GM12891 (cell line): ENCODE measurements at regions not wholly inside any gene's neighbourhood (a gene's known extent, or its start where the extent isn't known, plus 50 kb on each side); places are given as distances from the start of the nearest gene placed in this dataset.

ENCODE experiments used
- POLR2A ChIP-seq: IDR thresholded peaks from 2 replicates; pipeline ENCODE4 v1.6.1; 2011; ENCODE audit warnings: low read depth, low read length, control low read depth
- POLR2AphosphoS5 ChIP-seq: IDR thresholded peaks from 2 replicates; pipeline ENCODE4 v1.6.1; 2011; ENCODE audit warnings: low read depth, low read length, control low read depth
- SPI1 ChIP-seq: IDR thresholded peaks from 2 replicates; pipeline ENCODE4 v1.6.1; 2011; ENCODE audit warnings: low read depth, low read length, control low read depth
- TAF1 ChIP-seq: IDR thresholded peaks from 2 replicates; pipeline ENCODE4 v1.6.1; 2011; ENCODE audit warnings: low read depth, low read length, control low read depth

- TF ChIP-seq POLR2A (no peak), POLR2AphosphoS5 (no peak), TAF1 (no peak), SPI1 (no peak)
Measured at GRCh38 chr5:155834271-155834975, 492.5 kb upstream of the SGCD start.
